ENCODE measurements at regions not wholly inside any gene's neighbourhood (a gene's known extent, or its start where the extent isn't known, plus 50 kb on each side); places are given as distances from the start of the nearest gene placed in this dataset.

DNA sequence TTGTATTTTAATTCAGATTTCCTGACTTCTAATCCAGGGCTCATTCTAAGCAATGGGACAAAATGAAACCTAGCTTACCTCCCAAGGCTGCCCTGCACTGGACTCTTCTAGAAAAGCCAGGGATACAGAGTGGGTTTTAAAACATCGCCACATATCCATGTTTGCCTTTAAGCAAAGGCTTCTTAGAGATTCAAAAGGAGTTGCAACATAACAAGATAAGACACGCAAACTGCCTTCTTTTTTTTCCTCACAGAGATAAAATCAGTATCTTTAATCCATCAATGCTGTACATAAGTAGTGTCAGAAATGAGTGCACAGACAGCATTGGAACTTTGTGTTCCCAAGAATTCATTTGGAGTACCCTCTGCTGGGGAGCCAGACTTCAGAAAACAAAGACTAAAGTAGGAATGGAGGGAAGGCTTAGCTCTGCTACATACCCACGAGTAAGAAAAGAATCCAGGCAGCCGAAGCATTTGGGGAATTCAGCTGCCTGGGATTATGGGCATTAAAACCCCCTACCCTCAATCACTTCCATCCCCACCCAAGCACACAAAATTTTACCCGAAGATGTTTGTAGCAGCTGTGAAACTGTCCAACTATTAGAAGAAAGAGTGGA, 427.8 kb downstream of the ARL4A start:
- no peaks in the 10 kb centered on the region for H3K9me3 ChIP-seq (replicated peaks; ENCODE audit: control insufficient read depth, insufficient read depth, low read length)
- H2AFZ ChIP-seq (ENCODE audit: control insufficient read depth, low read depth, low read length): no peak overlapping the region
- no peaks in the 10 kb centered on the region for H3K36me3 ChIP-seq (ENCODE audit: control insufficient read depth in 2 of 2, insufficient read depth in 2 of 2, low read length in 1 of 2)
- H3K9ac ChIP-seq (ENCODE audit: control insufficient read depth, insufficient read depth, low read length): no peak overlapping the region
- CTCF ChIA-PET: no interaction called here
- no peak for DNase-seq (ENCODE audit: low read depth, low spot score)
- no peaks in the 10 kb centered on the region for H3K27me3 ChIP-seq (replicated peaks in 1 of 2; ENCODE audit: control insufficient read depth in 2 of 2, insufficient read depth in 2 of 2, low read length in 1 of 2)
- H3K4me3 ChIP-seq: no peak overlapping the region
- TF ChIP-seq, protein P1, sequence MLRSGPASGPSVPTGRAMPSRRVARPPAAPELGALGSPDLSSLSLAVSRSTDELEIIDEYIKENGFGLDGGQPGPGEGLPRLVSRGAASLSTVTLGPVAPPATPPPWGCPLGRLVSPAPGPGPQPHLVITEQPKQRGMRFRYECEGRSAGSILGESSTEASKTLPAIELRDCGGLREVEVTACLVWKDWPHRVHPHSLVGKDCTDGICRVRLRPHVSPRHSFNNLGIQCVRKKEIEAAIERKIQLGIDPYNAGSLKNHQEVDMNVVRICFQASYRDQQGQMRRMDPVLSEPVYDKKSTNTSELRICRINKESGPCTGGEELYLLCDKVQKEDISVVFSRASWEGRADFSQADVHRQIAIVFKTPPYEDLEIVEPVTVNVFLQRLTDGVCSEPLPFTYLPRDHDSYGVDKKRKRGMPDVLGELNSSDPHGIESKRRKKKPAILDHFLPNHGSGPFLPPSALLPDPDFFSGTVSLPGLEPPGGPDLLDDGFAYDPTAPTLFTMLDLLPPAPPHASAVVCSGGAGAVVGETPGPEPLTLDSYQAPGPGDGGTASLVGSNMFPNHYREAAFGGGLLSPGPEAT (IDR thresholded peaks at IDR 0.05; ENCODE audit: low read depth): no peak
- TF ChIP-seq CBFB (IDR thresholded peaks at IDR 0.05; ENCODE audit: low read depth) (no peak), EED (IDR thresholded peaks at IDR 0.05; ENCODE audit: low read depth) (no peak), NRF1 (conservative IDR thresholded peaks at IDR 0.05; ENCODE audit: low read depth, low read length) (no peak), SIN3A (IDR thresholded peaks at IDR 0.05; ENCODE audit: low read depth, low read length) (no peak), FOXK2 (IDR thresholded peaks at IDR 0.05) (no peak), NR2F1 (conservative IDR thresholded peaks at IDR 0.05) (no peak), REST (IDR thresholded peaks at IDR 0.05; ENCODE audit: low read depth, low read length) (no peak), EGR1 (IDR thresholded peaks at IDR 0.05; ENCODE audit: borderline replicate concordance in 1 of 2, low read depth in 2 of 2, low read length in 2 of 2) (no peak), ZNF384 (IDR thresholded peaks at IDR 0.05; ENCODE audit: borderline replicate concordance, low read depth, low read length) (no peak), BACH1 (IDR thresholded peaks at IDR 0.05; ENCODE audit: borderline replicate concordance) (no peak), RAD21 (IDR thresholded peaks at IDR 0.05; ENCODE audit: insufficient read depth, low read depth, low read length) (no peak), RUNX3 (IDR thresholded peaks at IDR 0.05; ENCODE audit: low read length) (no peak), STAT3 (IDR thresholded peaks at IDR 0.05; ENCODE audit: low read depth, low read length) (no peak), RBBP5 (conservative IDR thresholded peaks at IDR 0.05) (no peak), E2F4 (IDR thresholded peaks at IDR 0.05; ENCODE audit: low read depth, low read length) (no peak), MYB (IDR thresholded peaks at IDR 0.05; ENCODE audit: borderline replicate concordance, low read depth, low read length) (no peak), ZNF217 (IDR thresholded peaks at IDR 0.05) (no peak), KLF5 (IDR thresholded peaks at IDR 0.05; ENCODE audit: partially characterized antibody) (no peak)
- H3K4me1 ChIP-seq (ENCODE audit: control insufficient read depth, insufficient read depth, low read length): no peaks in the 10 kb centered on the region
- H4K20me1 ChIP-seq (ENCODE audit: control insufficient read depth, insufficient read depth): no peaks in the 10 kb centered on the region
- FAIRE-seq: no peak
- H3K27ac ChIP-seq (ENCODE audit: control insufficient read depth, insufficient read depth): no peak overlapping the region
- ATAC-seq: no peak
- 32% methylated on average over 5 of the region's 5 CpGs for WGBS (ENCODE audit: insufficient coverage, insufficient replicate concordance, low lambda C conversion rate, missing lambda C conversion rate)
- POLR2A ChIA-PET: interaction anchor here (0.6 kb wide), 1 partner anchor 171 kb away, joined by 3 read pairs; no protein-coding TSS in a partner anchor
- no peaks in the 10 kb centered on the region for H3K79me2 ChIP-seq (ENCODE audit: control insufficient read depth, insufficient read depth, low read length)
- BruUV-seq (replicated peaks): no TSS peak
- H3K4me2 ChIP-seq (ENCODE audit: control insufficient read depth, insufficient read depth): no peak overlapping the region
- in situ Hi-C loops (cut with MboI): no loop called here
- intact Hi-C loops (cut with micrococcal nuclease; ENCODE audit: unreplicated experiment): no loop called here
- SMC1A ChIA-PET (ENCODE audit: uncharacterized antibody, unreplicated experiment): no interaction called here
- RAD21 ChIA-PET (ENCODE audit: unreplicated experiment): no interaction called here

All from GM12878 (cell line).